Panc1 (cell line): ENCODE measurements at regions not wholly inside any gene's neighbourhood (a gene's known extent, or its start where the extent isn't known, plus 50 kb on each side); places are given as distances from the start of the nearest gene placed in this dataset.

Experiments
- CTCF ChIP-seq: fragments of 450-650 bp; IDR thresholded peaks from 2 replicates; pipeline ENCODE4 v1.5.1; 2017; ENCODE audit warnings: mild to moderate bottlenecking
- POLR2AphosphoS5 ChIP-seq: IDR thresholded peaks from 2 replicates; pipeline ENCODE4 v1.6.1; 2012; ENCODE audit warnings: mild to moderate bottlenecking, low read depth, low read length, moderate library complexity
- REST ChIP-seq, 2 experiments: IDR thresholded peaks; 2 replicates each; pipeline ENCODE4 v1.6.1; 2011 to 2012; ENCODE audit warnings: low read depth in 2 of 2, control low read depth in 1 of 2, low read length in 1 of 2, mild to moderate bottlenecking in 1 of 2, moderate library complexity in 1 of 2; ENCODE audit not compliant: insufficient read depth in 1 of 2
- SIN3A ChIP-seq: IDR thresholded peaks from 2 replicates; pipeline ENCODE4 v1.6.1; 2012; ENCODE audit warnings: low read depth, mild to moderate bottlenecking, low read length, moderate library complexity, borderline replicate concordance; ENCODE audit not compliant: insufficient read depth
- TCF7L2 ChIP-seq: IDR thresholded peaks from 2 replicates; pipeline ENCODE4 v1.6.1; 2011; ENCODE audit warnings: mild to moderate bottlenecking, low read depth, low read length, inconsistent platforms

GRCh38 chr3:150248888-150249681 is 159.0 kb upstream of the TSC22D2 start:
- no peak for TF ChIP-seq CTCF
- no peak for TF ChIP-seq POLR2AphosphoS5
- TF ChIP-seq REST (IDR thresholded peaks at IDR 0.05; ENCODE audit: insufficient read depth in 1 of 2, low read depth in 2 of 2, low read length in 1 of 2): no peak
- TF ChIP-seq TCF7L2: no peak
- no peak for TF ChIP-seq SIN3A
